ENCODE measurements at regions not wholly inside any gene's neighbourhood (a gene's known extent, or its start where the extent isn't known, plus 50 kb on each side); places are given as distances from the start of the nearest gene placed in this dataset.

DNA sequence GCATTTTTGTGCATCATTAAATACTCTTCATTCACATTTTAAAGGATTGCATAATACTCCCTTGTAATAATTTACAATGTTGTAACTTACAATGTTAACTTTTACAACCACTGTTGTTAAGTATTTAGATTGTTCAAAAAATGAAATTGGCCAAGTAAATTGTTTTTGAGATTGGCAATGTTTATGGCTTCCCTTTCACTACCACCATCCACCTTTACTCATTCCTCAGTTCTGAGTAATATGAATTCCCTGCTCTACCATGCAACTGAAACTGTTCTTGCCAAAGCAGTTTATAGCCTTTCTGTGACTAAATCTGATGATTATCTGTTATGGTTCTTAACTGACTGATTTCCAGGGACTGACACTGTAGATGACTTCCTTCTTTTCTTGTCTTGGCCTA, 80.5 kb upstream of the TMEM106B start:
- no peaks in the 10 kb centered on the region for H3K79me2 ChIP-seq (ENCODE audit: insufficient read depth, low read depth, low read length)
- no peak overlapping the region for H2AFZ ChIP-seq (ENCODE audit: low read length)
- TF ChIP-seq, protein P1, sequence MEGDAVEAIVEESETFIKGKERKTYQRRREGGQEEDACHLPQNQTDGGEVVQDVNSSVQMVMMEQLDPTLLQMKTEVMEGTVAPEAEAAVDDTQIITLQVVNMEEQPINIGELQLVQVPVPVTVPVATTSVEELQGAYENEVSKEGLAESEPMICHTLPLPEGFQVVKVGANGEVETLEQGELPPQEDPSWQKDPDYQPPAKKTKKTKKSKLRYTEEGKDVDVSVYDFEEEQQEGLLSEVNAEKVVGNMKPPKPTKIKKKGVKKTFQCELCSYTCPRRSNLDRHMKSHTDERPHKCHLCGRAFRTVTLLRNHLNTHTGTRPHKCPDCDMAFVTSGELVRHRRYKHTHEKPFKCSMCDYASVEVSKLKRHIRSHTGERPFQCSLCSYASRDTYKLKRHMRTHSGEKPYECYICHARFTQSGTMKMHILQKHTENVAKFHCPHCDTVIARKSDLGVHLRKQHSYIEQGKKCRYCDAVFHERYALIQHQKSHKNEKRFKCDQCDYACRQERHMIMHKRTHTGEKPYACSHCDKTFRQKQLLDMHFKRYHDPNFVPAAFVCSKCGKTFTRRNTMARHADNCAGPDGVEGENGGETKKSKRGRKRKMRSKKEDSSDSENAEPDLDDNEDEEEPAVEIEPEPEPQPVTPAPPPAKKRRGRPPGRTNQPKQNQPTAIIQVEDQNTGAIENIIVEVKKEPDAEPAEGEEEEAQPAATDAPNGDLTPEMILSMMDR (conservative IDR thresholded peaks at IDR 0.05; ENCODE audit: low read length), result no peak
- no peak for TF ChIP-seq EZH2phosphoT487 (IDR thresholded peaks at IDR 0.05; ENCODE audit: borderline replicate concordance, low read depth, low read length)
- H3K27ac ChIP-seq (ENCODE audit: low read depth, low read length, poor library complexity, severe bottlenecking), result no peak overlapping the region
- ChIA-PET CTCF (ENCODE audit: unreplicated experiment) (no interaction called here), POLR2A (no interaction called here)
- no peaks in the 10 kb centered on the region for H3K9me3 ChIP-seq (ENCODE audit: low read length)
- no peak for DNase-seq (ENCODE audit: low spot score)
- no peaks in the 10 kb centered on the region for H3K4me1 ChIP-seq (ENCODE audit: insufficient read depth, low read length, poor library complexity, severe bottlenecking)
- BruUV-seq (replicated peaks), result no TSS peak
- no peak overlapping the region for H3K4me3 ChIP-seq (ENCODE audit: low read depth, low read length, poor library complexity, severe bottlenecking)
- no peak overlapping the region for H3K4me2 ChIP-seq (ENCODE audit: low read length)
- no peaks in the 10 kb centered on the region for H4K20me1 ChIP-seq (ENCODE audit: insufficient read depth, low read length)
- no peaks in the 10 kb centered on the region for H3K36me3 ChIP-seq (ENCODE audit: insufficient read depth, low read length)
- H3K9me2 ChIP-seq (ENCODE audit: insufficient read depth, low read length), result no peaks in the 10 kb centered on the region
- intact Hi-C loops (cut with micrococcal nuclease; ENCODE audit: unreplicated experiment), result no loop called here

DNA sequence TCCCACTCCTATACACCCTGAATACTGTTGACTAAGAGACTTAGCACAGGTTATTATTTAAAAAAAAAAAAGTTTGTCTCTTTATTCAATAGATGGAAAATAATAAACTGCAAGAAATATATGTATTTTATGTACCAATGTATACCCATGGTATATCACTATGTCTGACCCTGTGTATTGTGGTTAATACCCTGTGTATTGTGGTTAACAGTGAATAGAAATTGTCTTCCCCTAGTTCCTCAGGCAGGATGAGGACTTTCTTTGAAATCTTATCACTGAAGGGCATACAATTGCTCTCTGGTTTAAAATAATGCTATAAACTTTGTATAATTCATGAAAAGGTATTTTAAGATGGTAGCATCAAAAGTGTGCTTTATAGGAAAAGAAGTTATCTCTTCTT, 80.0 kb upstream of the TMEM106B start:
- intact Hi-C loops (cut with micrococcal nuclease; ENCODE audit: unreplicated experiment), result no loop called here
- BruUV-seq (replicated peaks), result no TSS peak
- Histone ChIP-seq H3K9me2 (ENCODE audit: insufficient read depth, low read length) (no peaks in the 10 kb centered on the region), H3K4me2 (ENCODE audit: low read length) (no peak overlapping the region), H2AFZ (ENCODE audit: low read length) (no peak overlapping the region), H3K4me3 (ENCODE audit: low read depth, low read length, poor library complexity, severe bottlenecking) (no peak overlapping the region), H4K20me1 (ENCODE audit: insufficient read depth, low read length) (no peaks in the 10 kb centered on the region), H3K27ac (ENCODE audit: low read depth, low read length, poor library complexity, severe bottlenecking) (no peak overlapping the region), H3K79me2 (ENCODE audit: insufficient read depth, low read depth, low read length) (no peaks in the 10 kb centered on the region), H3K9me3 (ENCODE audit: low read length) (no peaks in the 10 kb centered on the region), H3K4me1 (ENCODE audit: insufficient read depth, low read length, poor library complexity, severe bottlenecking) (no peaks in the 10 kb centered on the region), H3K36me3 (ENCODE audit: insufficient read depth, low read length) (no peaks in the 10 kb centered on the region)
- DNase-seq (ENCODE audit: low spot score), result no peak
- TF ChIP-seq EZH2phosphoT487 (IDR thresholded peaks at IDR 0.05; ENCODE audit: borderline replicate concordance, low read depth, low read length), result no peak
- TF ChIP-seq, protein P1 (conservative IDR thresholded peaks at IDR 0.05; ENCODE audit: low read length), result no peak
- ChIA-PET CTCF (ENCODE audit: unreplicated experiment) (no interaction called here), POLR2A (no interaction called here)

DNA sequence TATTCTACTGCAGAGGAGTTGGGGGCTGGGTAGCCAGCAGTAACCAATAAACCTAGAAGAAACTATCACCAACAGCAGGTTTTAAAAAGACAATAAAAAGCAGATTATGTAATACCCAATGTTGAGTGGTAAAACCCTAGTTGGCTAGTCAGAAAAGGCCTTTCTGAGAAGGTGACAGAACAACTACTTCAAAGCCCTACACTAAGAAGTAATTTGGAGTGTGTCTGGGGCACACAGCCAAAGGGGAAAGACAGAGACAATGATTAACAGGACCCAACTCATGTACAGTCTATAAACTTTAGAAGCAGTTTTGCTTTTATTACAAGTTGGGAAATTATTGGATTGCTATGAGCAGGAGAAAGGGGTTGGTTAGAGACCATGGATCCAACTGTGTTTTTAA, 77.2 kb upstream of the TMEM106B start:
- POLR2A ChIA-PET, result no interaction called here
- intact Hi-C loops (cut with micrococcal nuclease; ENCODE audit: unreplicated experiment), result no loop called here
- Histone ChIP-seq H3K4me1 (ENCODE audit: insufficient read depth, low read length, poor library complexity, severe bottlenecking) (no peaks in the 10 kb centered on the region), H3K9me2 (ENCODE audit: insufficient read depth, low read length) (no peaks in the 10 kb centered on the region), H3K36me3 (ENCODE audit: insufficient read depth, low read length) (no peaks in the 10 kb centered on the region), H3K27ac (ENCODE audit: low read depth, low read length, poor library complexity, severe bottlenecking) (no peak overlapping the region), H3K79me2 (ENCODE audit: insufficient read depth, low read depth, low read length) (no peaks in the 10 kb centered on the region), H3K4me3 (ENCODE audit: low read depth, low read length, poor library complexity, severe bottlenecking) (no peak overlapping the region), H2AFZ (ENCODE audit: low read length) (no peak overlapping the region), H3K9me3 (ENCODE audit: low read length) (no peaks in the 10 kb centered on the region), H3K4me2 (ENCODE audit: low read length) (no peak overlapping the region), H4K20me1 (ENCODE audit: insufficient read depth, low read length) (no peaks in the 10 kb centered on the region)
- TF ChIP-seq EZH2phosphoT487 (IDR thresholded peaks at IDR 0.05; ENCODE audit: borderline replicate concordance, low read depth, low read length), result no peak
- TF ChIP-seq, protein P1 (conservative IDR thresholded peaks at IDR 0.05; ENCODE audit: low read length), result no peak
- no TSS peak for BruUV-seq (replicated peaks)
- CTCF ChIA-PET (ENCODE audit: unreplicated experiment), result no interaction called here
- no peak for DNase-seq (ENCODE audit: low spot score)

All from OCI-LY7 (cell line).